Heart left ventricle (tissue), 16 donors: ENCODE measurements at regions not wholly inside any gene's neighbourhood (a gene's known extent, or its start where the extent isn't known, plus 50 kb on each side); places are given as distances from the start of the nearest gene placed in this dataset.

Source experiments
- ATAC-seq, 4 donors: fragments of 200-7000 bp; cut with Tn5 transposase; one replicate each; pipeline ENCODE4 v1.9.1; 2020 to 2022; ENCODE audit warnings: moderate library complexity in 4 of 4, mild to moderate bottlenecking in 3 of 4, moderate number of reproducible peaks in 1 of 4
- DNase-seq, 5 donors: peaks; one replicate each; pipeline ENCODE4 v3.0.0-alpha.2; 2020
- H3K27ac ChIP-seq, 12 donors: fragments of 200-600 bp; sonication (generic) in 4 of 12; one replicate each; pipeline versions ENCODE4 v1.5.0 to v1.8.0; 2016 to 2022; ENCODE audit warnings: mild to moderate bottlenecking in 2 of 12
- H3K27me3 ChIP-seq, 9 donors: fragments of 200-600 bp; sonication (generic) in 2 of 9; one replicate each; pipeline versions ENCODE4 v1.5.1 to v1.8.0; 2016 to 2022; ENCODE audit warnings: mild to moderate bottlenecking in 3 of 9
- H3K36me3 ChIP-seq, 9 donors: fragments of 200-600 bp; sonication (generic) in 2 of 9; one replicate each; pipeline versions ENCODE4 v1.5.0 to v1.8.0; 2018 to 2022; ENCODE audit warnings: mild to moderate bottlenecking in 2 of 9
- H3K4me1 ChIP-seq, 12 donors: fragments of 200-600 bp; sonication (generic) in 4 of 12; one replicate each; pipeline versions ENCODE4 v1.5.0 to v1.8.0; 2016 to 2022; ENCODE audit warnings: mild to moderate bottlenecking in 3 of 12
- H3K4me3 ChIP-seq, 12 donors: fragments of 200-600 bp; sonication (generic) in 4 of 12; one replicate each; pipeline versions ENCODE4 v1.5.0 to v1.8.0; 2017 to 2022; ENCODE audit warnings: mild to moderate bottlenecking in 9 of 12, moderate library complexity in 4 of 12
- H3K9me3 ChIP-seq, 12 donors: fragments of 200-600 bp; sonication (generic) in 4 of 12; one replicate each; pipeline versions ENCODE4 v1.5.0 to v1.8.0; 2016 to 2022; ENCODE audit warnings: mild to moderate bottlenecking in 1 of 12
- POLR2A ChIP-seq, 2 donors: fragments of 450-650 bp; IDR thresholded peaks; one replicate each; pipeline ENCODE4 v1.6.1; 2017; ENCODE audit warnings: antibody characterized with exemption in 2 of 2, mild to moderate bottlenecking in 2 of 2, moderate library complexity in 2 of 2
- WGBS, 4 donors: extraction: QIAGEN DNeasy Blood & Tissue Kit in 2 of 4; methylation state at CpG; one replicate each; pipeline versions ENCODE4 v1.1.5 to v1.1.7; 2013 to 2018; 5-methylcytosine and 5-hydroxymethylcytosine counted together
- intact Hi-C, 10 donors: fragments of 100-400 bp; cut with DNase I; formaldehyde crosslinking; loops; one replicate each; pipeline versions ENCODE4 v1.11.1 to v1.14.2; 2022
- TF ChIP-seq, protein P1 (sequence below), 12 donors: fragments of 200-600 bp; sonication (generic) in 4 of 12; IDR thresholded peaks; one replicate each; pipeline versions ENCODE4 v1.5.0 to v1.8.0; 2018 to 2022; ENCODE audit warnings: antibody characterized with exemption in 12 of 12, mild to moderate bottlenecking in 5 of 12
- donor health status: ischemic (EF 13 %, LVEDD 7.1; RV severe dilation, severe dysfunction).
- donor health status: healthy with polysubstance abuse.
- donor health status: DM: no; HTN: yes; CAD: no.
- donor health status: DM: no; HTN: no; CAD: no.
- donor health status: ischemic (EF 25% LVEDD 6.9; RV normal size, moderate dysfunction).
- donor health status: ischemic (EF 25% LVEDD 5.7; RV mildly dilated, moderate dysfunction).
- donor health status: healthy.
- donor health status: DM: yes; HTN: yes; CAD: no.
- donor health status: ischemic (EF 35%, LVEDD 5.7; RV mildly dilated, moderate dysfunction).
- donor health status: nonischemic (EF 11% LVEDD 7.7; RV severe dilation, severe dysfunction).
- donor health status: DM: yes; HTN: yes; CAD: no.
- donor health status: PGD.
- donor health status: ischemic (EF 29% LVEDD 5.4; RV normal size, mild dysfunction).
- donor health status: nonischemic (EF 23%, LVEDD 6.1; RV moderate dilation, normal function).

DNA sequence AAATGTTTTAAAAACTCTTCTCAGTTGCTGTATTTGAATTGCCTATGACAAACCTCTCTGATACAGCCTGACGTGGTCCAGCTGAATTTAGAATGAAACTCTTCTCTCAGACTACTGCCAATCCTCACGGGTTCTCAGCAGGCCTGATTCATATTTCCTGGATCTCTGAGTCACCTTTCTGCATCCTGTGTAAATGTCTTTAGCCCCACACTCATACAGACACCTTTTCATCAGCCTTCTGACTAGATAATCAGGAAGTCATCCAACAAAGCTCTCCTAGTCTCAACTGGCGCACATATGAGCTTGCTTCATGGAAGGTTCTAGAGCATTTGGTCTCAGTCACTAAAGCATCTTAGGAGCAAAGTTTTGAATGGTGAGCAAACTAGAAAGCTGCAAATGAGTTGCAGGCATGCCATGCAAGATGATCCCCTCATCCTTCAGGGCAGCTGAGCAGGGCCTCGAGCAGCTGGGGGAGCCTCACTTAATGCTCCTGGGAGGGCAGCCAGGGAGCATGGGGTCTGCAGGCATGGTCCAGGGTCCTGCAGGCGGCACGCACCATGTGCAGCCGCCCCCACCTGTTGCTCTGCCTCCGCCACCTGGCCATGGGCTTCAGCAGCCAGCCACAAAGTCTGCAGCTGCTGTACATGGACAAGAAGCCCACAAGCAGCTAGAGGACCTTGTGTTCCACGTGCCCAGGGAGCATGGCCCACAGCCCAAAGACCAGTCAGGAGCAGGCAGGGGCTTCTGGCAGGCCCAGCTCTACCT, 182.8 kb downstream of the ARHGAP12 start:
- Histone ChIP-seq H3K27ac (peak overlapping the region in 7 of 12 donors; percentile 1 to 76 (median 53)), H3K4me1 (peaks cover 8 to 36% (median 18%) of the 10 kb centered on the region in 12 donors), H3K4me3 (no peak overlapping the region), H3K27me3 (no peaks in the 10 kb centered on the region), H3K9me3 (no peaks in the 10 kb centered on the region), H3K36me3 (no peaks in the 10 kb centered on the region)
- ATAC-seq (peak in 3 of 4 donors; percentile 69 to 78 (median 77)), DNase-seq (no peak)
- intact Hi-C loops, result no loop called here
- TF ChIP-seq POLR2A (IDR thresholded peaks at IDR 0.05), result no peak
- TF ChIP-seq, protein P1, sequence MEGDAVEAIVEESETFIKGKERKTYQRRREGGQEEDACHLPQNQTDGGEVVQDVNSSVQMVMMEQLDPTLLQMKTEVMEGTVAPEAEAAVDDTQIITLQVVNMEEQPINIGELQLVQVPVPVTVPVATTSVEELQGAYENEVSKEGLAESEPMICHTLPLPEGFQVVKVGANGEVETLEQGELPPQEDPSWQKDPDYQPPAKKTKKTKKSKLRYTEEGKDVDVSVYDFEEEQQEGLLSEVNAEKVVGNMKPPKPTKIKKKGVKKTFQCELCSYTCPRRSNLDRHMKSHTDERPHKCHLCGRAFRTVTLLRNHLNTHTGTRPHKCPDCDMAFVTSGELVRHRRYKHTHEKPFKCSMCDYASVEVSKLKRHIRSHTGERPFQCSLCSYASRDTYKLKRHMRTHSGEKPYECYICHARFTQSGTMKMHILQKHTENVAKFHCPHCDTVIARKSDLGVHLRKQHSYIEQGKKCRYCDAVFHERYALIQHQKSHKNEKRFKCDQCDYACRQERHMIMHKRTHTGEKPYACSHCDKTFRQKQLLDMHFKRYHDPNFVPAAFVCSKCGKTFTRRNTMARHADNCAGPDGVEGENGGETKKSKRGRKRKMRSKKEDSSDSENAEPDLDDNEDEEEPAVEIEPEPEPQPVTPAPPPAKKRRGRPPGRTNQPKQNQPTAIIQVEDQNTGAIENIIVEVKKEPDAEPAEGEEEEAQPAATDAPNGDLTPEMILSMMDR (IDR thresholded peaks at IDR 0.05), result no peak
- WGBS, 4 donors, result 77 to 84% (median 78%) methylated on average over 9 of the region's 9 CpGs

DNA sequence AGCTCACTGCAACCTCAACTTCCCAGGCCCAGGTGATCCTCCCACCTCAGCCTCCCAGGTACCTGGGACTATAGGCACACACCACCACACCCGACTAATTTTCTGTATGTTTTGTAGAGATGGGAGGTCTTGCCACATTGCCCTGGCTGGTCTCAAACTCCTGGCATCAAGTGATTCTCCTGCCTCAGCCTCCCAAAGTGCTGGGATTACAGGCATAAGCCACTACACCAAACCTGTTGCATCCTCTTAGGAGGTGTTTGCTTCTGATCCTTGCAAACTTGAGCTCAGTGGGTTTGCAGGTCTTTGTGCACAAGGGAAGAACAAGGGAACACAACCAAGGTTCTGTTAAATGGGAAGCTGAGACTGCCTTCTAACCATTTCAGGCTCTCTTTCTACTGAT, 184.6 kb downstream of the ARHGAP12 start:
- ATAC-seq (no peak), DNase-seq (no peak)
- Histone ChIP-seq H3K4me3 (no peak overlapping the region), H3K36me3 (no peaks in the 10 kb centered on the region), H3K4me1 (peaks cover 0 to 30% (median 12%) of the 10 kb centered on the region in 12 donors), H3K9me3 (no peaks in the 10 kb centered on the region), H3K27ac (no peak overlapping the region), H3K27me3 (no peaks in the 10 kb centered on the region)
- 93 to 100% (median 94%) methylated on average over 1 of the region's 1 CpG for WGBS, 4 donors
- TF ChIP-seq, protein P1 (IDR thresholded peaks at IDR 0.05), result no peak
- no peak for TF ChIP-seq POLR2A (IDR thresholded peaks at IDR 0.05)
- intact Hi-C loops, result loop anchor here in 1 of 10 donors (5.0 kb wide), 1 partner anchor 37 kb away; no protein-coding TSS in a partner anchor

DNA sequence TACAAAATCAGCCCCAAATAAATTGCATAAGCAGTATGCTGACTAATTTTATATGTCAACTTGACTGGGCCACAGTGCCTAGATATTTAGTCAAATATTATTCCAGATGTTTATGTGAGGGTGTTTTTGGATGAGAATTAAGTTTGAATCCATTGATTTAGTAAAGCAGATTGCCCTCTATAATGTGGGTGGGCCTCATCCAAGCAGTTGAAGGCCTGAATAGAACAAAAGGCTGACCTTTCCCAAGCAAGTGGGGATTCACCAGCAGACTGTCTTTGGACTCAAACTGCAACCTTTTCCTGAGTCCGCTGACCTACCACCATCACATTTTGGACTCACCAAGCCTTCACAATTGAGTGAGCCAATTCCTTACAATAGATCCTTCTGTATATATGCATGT, 186.4 kb downstream of the ARHGAP12 start:
- peaks cover 0 to 27% (median 12%) of the 10 kb centered on the region in 12 donors for H3K4me1 ChIP-seq
- 93 to 100% (median 99%) methylated on average over 1 of the region's 1 CpG for WGBS, 4 donors
- H3K27ac ChIP-seq, result no peak overlapping the region
- no peaks in the 10 kb centered on the region for H3K36me3 ChIP-seq
- no peaks in the 10 kb centered on the region for H3K27me3 ChIP-seq
- TF ChIP-seq, protein P1 (IDR thresholded peaks at IDR 0.05), result no peak
- TF ChIP-seq POLR2A (IDR thresholded peaks at IDR 0.05), result no peak
- ATAC-seq, result no peak
- intact Hi-C loops, result loop anchor here in 1 of 10 donors (5.0 kb wide), 1 partner anchor 35 kb away; no protein-coding TSS in a partner anchor
- no peak overlapping the region for H3K4me3 ChIP-seq
- H3K9me3 ChIP-seq, result no peaks in the 10 kb centered on the region
- DNase-seq, result no peak

DNA sequence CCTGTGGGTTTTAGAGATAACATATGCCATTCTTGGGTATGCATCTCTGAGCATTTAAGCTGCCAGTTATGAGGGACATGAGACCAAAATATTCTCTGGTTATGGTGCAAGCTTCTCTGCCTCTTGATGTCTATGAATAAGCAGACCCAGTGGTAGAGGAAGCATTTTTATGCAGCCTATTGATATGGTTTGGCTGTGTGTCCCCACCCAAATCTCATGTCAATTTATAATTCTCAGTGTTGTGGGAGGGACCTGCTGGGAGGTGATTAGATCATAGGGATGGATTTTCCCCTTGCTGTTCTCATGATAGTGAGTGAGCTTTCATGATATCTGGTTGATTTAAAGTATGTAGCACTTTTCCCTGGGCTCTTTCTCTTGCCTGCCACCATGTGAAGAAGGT, 187.2 kb downstream of the ARHGAP12 start:
- Histone ChIP-seq H3K27ac (no peak overlapping the region), H3K9me3 (peaks cover 0 to 5% (median 0%) of the 10 kb centered on the region in 12 donors), H3K27me3 (no peaks in the 10 kb centered on the region), H3K36me3 (no peaks in the 10 kb centered on the region), H3K4me3 (no peak overlapping the region), H3K4me1 (peaks cover 0 to 27% (median 12%) of the 10 kb centered on the region in 12 donors)
- TF ChIP-seq, protein P1 (IDR thresholded peaks at IDR 0.05), result no peak
- TF ChIP-seq POLR2A (IDR thresholded peaks at IDR 0.05), result no peak
- intact Hi-C loops, result loop anchor here in 1 of 10 donors (5.0 kb wide), 1 partner anchor 34 kb away; no protein-coding TSS in a partner anchor
- ATAC-seq (no peak), DNase-seq (no peak)
